SU-DHL-6 (cell line): ENCODE measurements at regions not wholly inside any gene's neighbourhood (a gene's known extent, or its start where the extent isn't known, plus 50 kb on each side); places are given as distances from the start of the nearest gene placed in this dataset.

Source experiments
- H2AFZ ChIP-seq: fragments of 200-600 bp; sonication (generic); 2 replicates; pipeline ENCODE4 v1.6.1; 2014; ENCODE audit warnings: low read depth, mild to moderate bottlenecking, moderate library complexity, mixed read lengths, antibody characterized with exemption, low read length; ENCODE audit not compliant: severe bottlenecking
- H3F3A ChIP-seq: fragments of 200-600 bp; shearing (Covaris generic); 2 replicates; pipeline ENCODE4 v1.6.0; 2016; ENCODE audit warnings: antibody characterized with exemption, mild to moderate bottlenecking; ENCODE audit not compliant: insufficient read depth
- H3K27ac ChIP-seq: fragments of 200-600 bp; sonication (generic); 2 replicates; pipeline ENCODE4 v1.5.1; 2016; ENCODE audit warnings: low read depth, mild to moderate bottlenecking, low read length, moderate library complexity, mixed read lengths
- H3K27me3 ChIP-seq: fragments of 200-600 bp; sonication (generic), shearing (Covaris generic); 2 replicates; pipeline ENCODE4 v1.6.0; 2014; ENCODE audit warnings: mild to moderate bottlenecking, low read length
- H3K36me3 ChIP-seq: fragments of 200-600 bp; sonication (generic); 2 replicates; pipeline ENCODE4 v1.6.1; 2014; ENCODE audit warnings: mild to moderate bottlenecking, low read length, mixed read lengths
- H3K4me2 ChIP-seq: fragments of 300-600, 200-600 bp; shearing (Covaris generic), sonication (generic); 2 replicates; pipeline ENCODE4 v1.6.0; 2014; ENCODE audit warnings: low read length, low read depth, mild to moderate bottlenecking; ENCODE audit not compliant: poor library complexity, severe bottlenecking
- H3K4me3 ChIP-seq: fragments of 200-600 bp; sonication (generic); 2 replicates; pipeline ENCODE4 v1.5.1; 2014; ENCODE audit warnings: antibody characterized with exemption, low read length, mild to moderate bottlenecking, mixed read lengths; ENCODE audit not compliant: insufficient read depth, poor library complexity, severe bottlenecking
- H3K79me2 ChIP-seq: fragments of 200-600 bp; sonication (generic); 2 replicates; pipeline ENCODE4 v1.6.1; 2014; ENCODE audit warnings: mild to moderate bottlenecking, low read length, moderate library complexity; ENCODE audit not compliant: insufficient read depth
- H3K9ac ChIP-seq: fragments of 200-600 bp; sonication (generic); 2 replicates; pipeline ENCODE4 v1.7.0; 2014; ENCODE audit warnings: mild to moderate bottlenecking, low read length
- H3K9me2 ChIP-seq: fragments of 200-600 bp; sonication (generic); replicated peaks from 2 replicates; pipeline ENCODE4 v1.6.1; 2014; ENCODE audit warnings: low read length; ENCODE audit not compliant: insufficient read depth
- H3K9me3 ChIP-seq: fragments of 200-600 bp; sonication (generic); 2 replicates; pipeline ENCODE4 v1.6.1; 2014; ENCODE audit warnings: low read length, mixed read lengths; ENCODE audit not compliant: insufficient read depth
- H4K20me1 ChIP-seq: fragments of 200-600 bp; sonication (generic); 2 replicates; pipeline ENCODE4 v1.6.1; 2014; ENCODE audit warnings: low read depth, mild to moderate bottlenecking, antibody characterized with exemption, low read length, moderate library complexity, mixed read lengths
- CTCF ChIP-seq: fragments of 200-600 bp; sonication (generic); IDR thresholded peaks from one replicate; pipeline ENCODE4 v1.5.1; 2017; ENCODE audit warnings: antibody characterized with exemption, mild to moderate bottlenecking, low read length, moderate library complexity; ENCODE audit not compliant: insufficient read depth, poor library complexity, severe bottlenecking
- EZH2phosphoT487 ChIP-seq: fragments of 200-600 bp; sonication (generic), shearing (Covaris generic); conservative IDR thresholded peaks from 2 replicates; pipeline ENCODE4 v1.6.1; 2018; ENCODE audit warnings: mild to moderate bottlenecking, antibody characterized with exemption, low read length, moderate library complexity, mixed read lengths

GRCh38 chr1:221638595-221638994, 103.3 kb downstream of the DUSP10 start:
- no peaks in the 10 kb centered on the region for H3K79me2 ChIP-seq
- H3K9ac ChIP-seq: no peak overlapping the region
- no peaks in the 10 kb centered on the region for H3K27me3 ChIP-seq
- TF ChIP-seq EZH2phosphoT487 (no peak), CTCF (no peak)
- no peaks in the 10 kb centered on the region for H3K9me2 ChIP-seq
- no peaks in the 10 kb centered on the region for H4K20me1 ChIP-seq
- H3K36me3 ChIP-seq: no peaks in the 10 kb centered on the region
- no peak overlapping the region for H3K4me3 ChIP-seq
- no peak overlapping the region for H2AFZ ChIP-seq
- H3K4me2 ChIP-seq: no peak overlapping the region
- H3F3A ChIP-seq: no peaks in the 10 kb centered on the region
- no peak overlapping the region for H3K27ac ChIP-seq
- H3K9me3 ChIP-seq: no peaks in the 10 kb centered on the region

GRCh38 chr1:221641811-221642210, 100.1 kb downstream of the DUSP10 start:
- no peak overlapping the region for H3K4me3 ChIP-seq
- no peaks in the 10 kb centered on the region for H3F3A ChIP-seq
- H3K9ac ChIP-seq: no peak overlapping the region
- H3K9me3 ChIP-seq: no peaks in the 10 kb centered on the region
- no peak overlapping the region for H3K4me2 ChIP-seq
- no peak overlapping the region for H3K27ac ChIP-seq
- no peak overlapping the region for H2AFZ ChIP-seq
- H4K20me1 ChIP-seq: no peaks in the 10 kb centered on the region
- no peaks in the 10 kb centered on the region for H3K79me2 ChIP-seq
- H3K9me2 ChIP-seq: no peaks in the 10 kb centered on the region
- no peaks in the 10 kb centered on the region for H3K36me3 ChIP-seq
- H3K27me3 ChIP-seq: no peaks in the 10 kb centered on the region
- TF ChIP-seq EZH2phosphoT487 (no peak), CTCF (no peak)

GRCh38 chr1:221643404-221644144, 98.3 kb downstream of the DUSP10 start:
- H2AFZ ChIP-seq: no peak overlapping the region
- H3K4me3 ChIP-seq: no peak overlapping the region
- H3K9me3 ChIP-seq: no peaks in the 10 kb centered on the region
- no peak overlapping the region for H3K4me2 ChIP-seq
- H3K27me3 ChIP-seq: no peaks in the 10 kb centered on the region
- H4K20me1 ChIP-seq: no peaks in the 10 kb centered on the region
- no peak overlapping the region for H3K9ac ChIP-seq
- TF ChIP-seq CTCF: no peak
- no peak for TF ChIP-seq EZH2phosphoT487
- no peaks in the 10 kb centered on the region for H3K79me2 ChIP-seq
- H3K9me2 ChIP-seq: no peaks in the 10 kb centered on the region
- no peaks in the 10 kb centered on the region for H3F3A ChIP-seq
- H3K27ac ChIP-seq: no peak overlapping the region
- no peaks in the 10 kb centered on the region for H3K36me3 ChIP-seq
